ENCODE measurements at regions not wholly inside any gene's neighbourhood (a gene's known extent, or its start where the extent isn't known, plus 50 kb on each side); places are given as distances from the start of the nearest gene placed in this dataset.

- peaks cover 22% of the 10 kb centered on the region for H3K4me1 ChIP-seq (ENCODE audit: control insufficient read depth, insufficient read depth, low read length)
Measured at GRCh38 chr6:105760746-105761145, 325.4 kb upstream of the PRDM1 start.

DNA sequence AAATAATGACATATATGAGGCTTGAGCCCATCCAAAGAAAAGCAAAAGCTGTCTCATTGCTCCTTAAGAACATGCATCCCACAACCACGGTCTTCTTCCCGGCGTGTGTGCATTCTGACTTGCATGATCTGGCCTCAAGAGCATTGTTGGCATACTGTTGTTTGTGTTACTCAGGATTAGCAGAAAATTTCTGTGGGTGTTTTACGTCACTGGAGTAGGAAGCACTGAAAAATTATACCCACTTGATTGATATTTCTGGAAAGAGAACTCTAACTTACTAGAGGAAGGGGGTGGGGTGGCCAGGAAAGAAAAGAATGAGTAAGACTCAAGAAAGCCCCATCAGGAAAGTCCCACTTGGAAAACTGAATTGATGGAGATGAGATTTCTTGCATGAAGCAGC is 326.2 kb upstream of the PRDM1 start:
- Histone ChIP-seq H3K4me1 (ENCODE audit: control insufficient read depth, insufficient read depth, low read length) (peaks cover 22% of the 10 kb centered on the region), H3K36me3 (ENCODE audit: insufficient read depth, low read length) (no peaks in the 10 kb centered on the region), H3K9ac (ENCODE audit: low read depth, low read length) (no peak overlapping the region), H3K9me3 (replicated peaks; ENCODE audit: low read length) (no peaks in the 10 kb centered on the region), H3K27me3 (ENCODE audit: control insufficient read depth, insufficient read depth, low read length) (no peaks in the 10 kb centered on the region), H3K4me2 (ENCODE audit: low read length) (peak overlapping the region; percentile 11), H3K4me3 (ENCODE audit: low read length) (no peak overlapping the region)

More at GRCh38 chr6:105760746-105761145, 325.4 kb upstream of the PRDM1 start:
- Histone ChIP-seq H3K9me3 (replicated peaks; ENCODE audit: low read length) (no peaks in the 10 kb centered on the region), H3K4me3 (ENCODE audit: low read length) (no peak overlapping the region), H3K4me2 (ENCODE audit: low read length) (no peak overlapping the region), H3K36me3 (ENCODE audit: insufficient read depth, low read length) (no peaks in the 10 kb centered on the region), H3K27me3 (ENCODE audit: control insufficient read depth, insufficient read depth, low read length) (no peaks in the 10 kb centered on the region), H3K9ac (ENCODE audit: low read depth, low read length) (no peak overlapping the region)

DNA sequence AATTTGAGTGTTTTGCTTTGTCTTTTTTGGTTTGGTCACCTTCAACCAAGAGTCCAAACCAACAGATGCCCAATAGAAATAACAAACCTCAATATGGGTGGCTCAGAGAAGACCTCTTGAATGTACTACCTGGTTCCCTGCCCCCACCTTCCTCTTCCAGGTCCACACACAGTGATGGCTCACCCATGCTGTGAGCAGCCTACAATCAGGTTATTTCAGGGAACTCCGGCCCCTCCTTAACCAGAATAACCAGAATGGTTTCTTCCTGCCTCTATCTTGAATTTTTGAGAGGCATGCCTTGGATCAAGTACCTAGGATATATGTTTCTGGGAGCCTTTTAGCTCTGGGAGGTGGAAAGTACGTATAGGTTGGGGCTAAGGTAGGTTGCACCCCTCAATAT is 327.1 kb upstream of the PRDM1 start:
- no peak overlapping the region for H3K9ac ChIP-seq (ENCODE audit: low read depth, low read length)
- H3K36me3 ChIP-seq (ENCODE audit: insufficient read depth, low read length): no peaks in the 10 kb centered on the region
- no peak overlapping the region for H3K4me2 ChIP-seq (ENCODE audit: low read length)
- no peak overlapping the region for H3K4me3 ChIP-seq (ENCODE audit: low read length)
- no peaks in the 10 kb centered on the region for H3K9me3 ChIP-seq (replicated peaks; ENCODE audit: low read length)
- H3K27me3 ChIP-seq (ENCODE audit: control insufficient read depth, insufficient read depth, low read length): no peaks in the 10 kb centered on the region
- H3K4me1 ChIP-seq (ENCODE audit: control insufficient read depth, insufficient read depth, low read length): peaks cover 22% of the 10 kb centered on the region

DNA sequence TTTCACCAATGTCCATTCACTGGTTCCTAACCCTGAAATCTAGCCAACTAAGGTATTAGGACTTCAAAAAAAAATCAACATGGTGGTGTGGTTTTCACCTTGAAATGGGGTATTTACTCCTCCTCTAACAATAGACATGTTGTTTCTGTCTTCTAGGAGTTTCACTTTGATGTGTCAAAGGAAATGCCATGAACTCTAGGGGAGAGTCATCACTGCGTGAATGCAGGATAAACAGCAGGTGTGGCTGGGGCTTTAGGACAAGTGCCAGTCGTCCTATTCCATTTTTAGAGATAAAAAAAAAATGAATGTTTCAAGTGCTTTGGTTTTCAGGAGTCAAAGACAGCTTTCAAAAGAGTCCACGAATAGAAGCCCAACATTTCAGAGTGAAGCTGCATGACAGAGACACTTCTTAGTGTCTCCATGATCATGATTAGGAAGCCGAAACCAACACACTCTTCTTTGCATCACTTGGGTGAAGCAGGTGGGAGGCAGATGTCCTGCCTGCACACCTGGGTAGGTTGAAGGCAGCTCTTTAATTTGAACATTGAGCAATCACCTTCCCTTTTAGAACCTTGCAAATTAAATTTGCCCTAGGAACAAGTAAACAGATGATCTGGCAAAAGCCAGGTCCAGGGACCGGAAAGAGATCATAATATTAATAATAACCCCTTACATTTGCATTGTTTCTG is 328.5 kb upstream of the PRDM1 start:
- Histone ChIP-seq H3K9ac (ENCODE audit: low read depth, low read length) (no peak overlapping the region), H3K9me3 (replicated peaks; ENCODE audit: low read length) (no peaks in the 10 kb centered on the region), H3K4me1 (ENCODE audit: control insufficient read depth, insufficient read depth, low read length) (peaks cover 12% of the 10 kb centered on the region), H3K36me3 (ENCODE audit: insufficient read depth, low read length) (no peaks in the 10 kb centered on the region), H3K27me3 (ENCODE audit: control insufficient read depth, insufficient read depth, low read length) (no peaks in the 10 kb centered on the region), H3K4me2 (ENCODE audit: low read length) (no peak overlapping the region), H3K4me3 (ENCODE audit: low read length) (no peak overlapping the region)

DNA sequence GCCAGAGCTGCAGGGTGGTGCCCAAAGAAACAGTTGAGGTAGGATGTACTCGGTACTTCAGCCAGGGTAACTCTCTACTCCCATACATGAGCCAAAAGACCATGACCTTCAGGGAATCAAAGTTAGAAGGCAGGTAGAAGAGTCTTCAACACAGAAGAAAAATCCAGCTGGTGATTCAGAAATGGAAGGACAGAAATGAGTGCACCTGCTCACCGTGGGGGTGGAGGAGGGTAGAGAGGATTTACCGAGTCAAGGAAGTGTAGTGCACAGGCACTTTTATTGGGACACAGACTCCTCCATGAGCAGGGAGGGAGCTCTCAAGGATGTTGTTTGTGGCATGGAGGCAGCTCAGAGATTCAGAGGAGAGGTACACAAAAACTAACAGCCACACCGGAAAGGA is 330.3 kb upstream of the PRDM1 start:
- no peak overlapping the region for H3K4me3 ChIP-seq (ENCODE audit: low read length)
- H3K36me3 ChIP-seq (ENCODE audit: insufficient read depth, low read length): no peaks in the 10 kb centered on the region
- H3K9ac ChIP-seq (ENCODE audit: low read depth, low read length): no peak overlapping the region
- H3K4me2 ChIP-seq (ENCODE audit: low read length): no peak overlapping the region
- H3K27me3 ChIP-seq (ENCODE audit: control insufficient read depth, insufficient read depth, low read length): no peaks in the 10 kb centered on the region
- H3K4me1 ChIP-seq (ENCODE audit: control insufficient read depth, insufficient read depth, low read length): peaks cover 12% of the 10 kb centered on the region
- H3K9me3 ChIP-seq (replicated peaks; ENCODE audit: low read length): no peaks in the 10 kb centered on the region

DNA sequence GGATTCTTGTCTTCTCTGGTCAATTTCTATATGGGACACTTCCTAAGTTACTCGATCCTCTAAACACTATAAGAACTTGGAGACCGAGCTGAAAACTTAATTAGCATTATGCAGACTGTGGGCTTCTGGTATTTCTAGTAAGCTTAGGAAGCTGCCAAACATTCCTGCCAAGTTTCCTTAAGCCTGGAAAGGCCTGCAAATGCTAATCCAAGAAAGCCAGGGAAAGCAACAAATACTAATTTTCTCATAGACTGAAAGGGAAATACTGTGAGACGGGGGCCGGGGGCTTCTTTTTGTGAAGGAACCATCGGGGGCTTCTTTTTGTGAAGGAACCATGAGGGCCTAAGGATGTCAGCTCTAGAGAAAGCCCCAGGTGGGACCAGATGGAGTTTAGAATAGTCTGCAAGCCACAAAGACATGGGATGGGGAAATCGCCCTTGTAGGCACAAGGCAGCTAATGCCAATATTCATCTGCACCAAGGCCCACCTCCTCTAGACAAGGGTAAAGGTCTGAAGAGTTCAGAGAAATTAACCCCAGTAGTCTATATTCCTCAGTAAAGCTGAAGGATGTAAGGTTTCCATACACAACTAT is 332.4 kb upstream of the PRDM1 start:
- Histone ChIP-seq H3K4me1 (ENCODE audit: control insufficient read depth, insufficient read depth, low read length) (no peaks in the 10 kb centered on the region), H3K4me2 (ENCODE audit: low read length) (no peak overlapping the region), H3K9me3 (replicated peaks; ENCODE audit: low read length) (no peaks in the 10 kb centered on the region), H3K36me3 (ENCODE audit: insufficient read depth, low read length) (no peaks in the 10 kb centered on the region), H3K27me3 (ENCODE audit: control insufficient read depth, insufficient read depth, low read length) (no peaks in the 10 kb centered on the region), H3K4me3 (ENCODE audit: low read length) (no peak overlapping the region), H3K9ac (ENCODE audit: low read depth, low read length) (no peak overlapping the region)

DNA sequence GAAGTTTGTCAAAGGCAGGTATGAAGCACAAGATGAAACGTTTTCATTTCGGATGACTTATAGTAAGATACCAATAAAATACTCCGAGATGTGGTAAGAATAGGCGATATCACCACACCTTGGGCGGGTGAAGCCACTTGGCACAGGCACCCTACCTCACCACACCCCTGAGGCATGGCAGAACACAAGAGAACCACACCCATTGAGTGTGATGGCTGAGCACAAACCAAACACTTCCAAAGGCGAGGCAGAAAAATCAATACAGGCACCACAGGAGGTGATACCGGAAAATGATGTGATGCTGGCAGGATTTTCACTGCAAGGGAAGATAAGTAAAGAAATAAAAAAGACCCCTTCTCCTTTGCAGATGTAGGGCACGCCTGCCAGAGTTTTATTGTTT is 332.9 kb upstream of the PRDM1 start:
- Histone ChIP-seq H3K9ac (ENCODE audit: low read depth, low read length) (no peak overlapping the region), H3K9me3 (replicated peaks; ENCODE audit: low read length) (no peaks in the 10 kb centered on the region), H3K4me3 (ENCODE audit: low read length) (no peak overlapping the region), H3K4me2 (ENCODE audit: low read length) (no peak overlapping the region), H3K36me3 (ENCODE audit: insufficient read depth, low read length) (no peaks in the 10 kb centered on the region), H3K27me3 (ENCODE audit: control insufficient read depth, insufficient read depth, low read length) (no peaks in the 10 kb centered on the region), H3K4me1 (ENCODE audit: control insufficient read depth, insufficient read depth, low read length) (no peaks in the 10 kb centered on the region)

DNA sequence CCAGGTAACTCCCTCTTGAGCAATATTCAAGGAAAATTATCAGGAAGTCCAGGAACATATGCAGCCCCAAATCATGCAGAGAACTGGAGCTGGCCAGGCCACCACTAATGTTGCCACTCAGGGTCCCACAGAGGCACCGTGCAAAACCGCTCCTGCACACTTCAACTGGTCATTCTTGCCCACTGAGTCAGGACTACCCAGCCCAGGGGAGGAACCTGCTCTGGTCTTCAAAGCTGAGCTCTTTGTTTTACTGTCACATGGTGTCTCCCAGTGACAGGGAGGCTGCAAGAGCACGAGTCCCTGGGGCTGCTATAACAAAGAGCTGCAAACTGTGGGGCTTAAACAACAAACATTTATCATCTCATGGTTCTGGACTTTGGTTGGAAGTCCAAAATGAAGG is 336.0 kb upstream of the PRDM1 start:
- no peaks in the 10 kb centered on the region for H3K4me1 ChIP-seq (ENCODE audit: control insufficient read depth, insufficient read depth, low read length)
- no peak overlapping the region for H3K4me2 ChIP-seq (ENCODE audit: low read length)
- H3K9ac ChIP-seq (ENCODE audit: low read depth, low read length): no peak overlapping the region
- no peaks in the 10 kb centered on the region for H3K27me3 ChIP-seq (ENCODE audit: control insufficient read depth, insufficient read depth, low read length)
- H3K4me3 ChIP-seq (ENCODE audit: low read length): no peak overlapping the region
- no peaks in the 10 kb centered on the region for H3K36me3 ChIP-seq (ENCODE audit: insufficient read depth, low read length)
- H3K9me3 ChIP-seq (replicated peaks; ENCODE audit: low read length): no peaks in the 10 kb centered on the region

DNA sequence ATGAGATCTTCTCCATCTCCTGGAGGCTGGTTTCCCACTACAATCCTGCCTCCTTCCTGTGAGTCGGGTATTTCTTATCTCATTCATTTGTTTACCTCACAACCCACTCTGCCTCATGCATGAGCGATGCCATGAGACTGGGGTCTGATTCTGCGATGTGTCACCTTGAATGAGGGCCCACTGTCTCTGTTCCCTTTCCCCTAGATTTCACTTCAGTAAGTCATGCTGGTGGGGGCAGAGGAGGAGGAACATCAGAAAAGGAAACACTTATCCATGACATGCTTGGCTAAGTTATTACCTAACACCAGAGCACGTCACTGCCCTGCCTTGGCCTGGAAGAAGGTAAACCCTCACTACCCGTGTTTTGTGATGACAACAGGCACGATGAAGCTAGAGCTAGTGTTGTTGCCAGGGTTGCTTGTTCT is 337.4 kb upstream of the PRDM1 start:
- Histone ChIP-seq H3K9ac (ENCODE audit: low read depth, low read length) (no peak overlapping the region), H3K9me3 (replicated peaks; ENCODE audit: low read length) (no peaks in the 10 kb centered on the region), H3K4me3 (ENCODE audit: low read length) (no peak overlapping the region), H3K4me2 (ENCODE audit: low read length) (no peak overlapping the region), H3K36me3 (ENCODE audit: insufficient read depth, low read length) (no peaks in the 10 kb centered on the region), H3K4me1 (ENCODE audit: control insufficient read depth, insufficient read depth, low read length) (no peaks in the 10 kb centered on the region), H3K27me3 (ENCODE audit: control insufficient read depth, insufficient read depth, low read length) (no peaks in the 10 kb centered on the region)

GRCh38 chr6:105747823-105748405 is 338.2 kb upstream of the PRDM1 start:
- Histone ChIP-seq H3K27me3 (ENCODE audit: control insufficient read depth, insufficient read depth, low read length) (no peaks in the 10 kb centered on the region), H3K9me3 (replicated peaks; ENCODE audit: low read length) (no peaks in the 10 kb centered on the region), H3K4me3 (ENCODE audit: low read length) (no peak overlapping the region), H3K9ac (ENCODE audit: low read depth, low read length) (no peak overlapping the region), H3K36me3 (ENCODE audit: insufficient read depth, low read length) (no peaks in the 10 kb centered on the region), H3K4me2 (ENCODE audit: low read length) (no peak overlapping the region), H3K4me1 (ENCODE audit: control insufficient read depth, insufficient read depth, low read length) (no peaks in the 10 kb centered on the region)

DNA sequence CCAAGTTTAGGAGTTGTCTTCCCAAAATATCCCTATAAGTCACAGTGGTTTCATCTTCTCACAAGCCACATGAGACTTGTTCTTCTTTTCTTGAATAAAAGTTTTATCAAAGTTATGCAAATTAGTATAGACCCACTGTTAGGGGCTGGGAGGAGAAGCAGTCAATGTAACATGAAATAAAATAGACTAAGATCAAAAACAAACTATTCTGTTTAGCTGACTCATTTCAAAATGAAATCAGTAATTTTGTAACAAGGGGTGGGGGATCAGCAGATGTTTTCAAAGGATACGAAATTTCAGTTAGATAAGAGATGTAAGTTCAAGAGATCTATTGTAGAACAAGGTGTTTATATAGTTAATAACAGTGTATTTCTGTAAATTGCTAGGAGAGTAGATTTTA is 339.6 kb upstream of the PRDM1 start:
- H3K9me3 ChIP-seq (replicated peaks; ENCODE audit: low read length): no peaks in the 10 kb centered on the region
- no peaks in the 10 kb centered on the region for H3K36me3 ChIP-seq (ENCODE audit: insufficient read depth, low read length)
- no peaks in the 10 kb centered on the region for H3K27me3 ChIP-seq (ENCODE audit: control insufficient read depth, insufficient read depth, low read length)
- no peaks in the 10 kb centered on the region for H3K4me1 ChIP-seq (ENCODE audit: control insufficient read depth, insufficient read depth, low read length)
- H3K4me3 ChIP-seq (ENCODE audit: low read length): no peak overlapping the region
- H3K4me2 ChIP-seq (ENCODE audit: low read length): no peak overlapping the region
- H3K9ac ChIP-seq (ENCODE audit: low read depth, low read length): no peak overlapping the region

GRCh38 chr6:105746130-105746505 is 340.0 kb upstream of the PRDM1 start:
- H3K9me3 ChIP-seq (replicated peaks; ENCODE audit: low read length): no peaks in the 10 kb centered on the region
- no peak overlapping the region for H3K9ac ChIP-seq (ENCODE audit: low read depth, low read length)
- H3K27me3 ChIP-seq (ENCODE audit: control insufficient read depth, insufficient read depth, low read length): no peaks in the 10 kb centered on the region
- H3K4me2 ChIP-seq (ENCODE audit: low read length): no peak overlapping the region
- H3K4me1 ChIP-seq (ENCODE audit: control insufficient read depth, insufficient read depth, low read length): no peaks in the 10 kb centered on the region
- H3K4me3 ChIP-seq (ENCODE audit: low read length): no peak overlapping the region
- no peaks in the 10 kb centered on the region for H3K36me3 ChIP-seq (ENCODE audit: insufficient read depth, low read length)

Data from skeletal muscle satellite cell (primary cell).